Activated CD8-positive, alpha-beta memory T cell treated with anti-CD3 and anti-CD28 coated beads for 24 hours (primary cell): ENCODE measurements at regions not wholly inside any gene's neighbourhood (a gene's known extent, or its start where the extent isn't known, plus 50 kb on each side); places are given as distances from the start of the nearest gene placed in this dataset.

Source experiments
- DNase-seq: peaks from one replicate; pipeline ENCODE4 v3.0.0-alpha.2; 2020

GRCh38 chr1:4090976-4091660 lies 191.0 kb upstream of the C1orf174 start:
- DNase-seq: no peak

DNA sequence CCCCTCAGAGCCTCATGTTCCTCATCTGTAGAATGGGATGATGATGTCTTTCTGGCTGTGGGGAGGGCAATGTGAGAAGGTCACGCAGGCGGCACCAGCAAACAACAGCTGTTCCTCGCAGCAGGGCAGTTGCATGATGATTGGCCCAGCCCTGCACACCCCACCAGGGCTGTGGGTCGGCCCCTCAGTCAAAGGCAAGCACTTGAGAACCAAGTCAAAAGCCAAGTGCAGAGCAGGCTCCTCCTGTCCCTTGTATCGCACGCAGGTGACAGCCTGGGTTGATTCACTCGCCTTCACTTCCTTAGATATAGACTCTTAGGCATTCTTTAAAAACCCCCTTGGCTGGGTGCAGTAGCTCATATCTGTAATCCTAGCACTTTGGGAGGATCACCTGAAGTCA lies 191.9 kb upstream of the C1orf174 start:
- DNase-seq: no peak

DNA sequence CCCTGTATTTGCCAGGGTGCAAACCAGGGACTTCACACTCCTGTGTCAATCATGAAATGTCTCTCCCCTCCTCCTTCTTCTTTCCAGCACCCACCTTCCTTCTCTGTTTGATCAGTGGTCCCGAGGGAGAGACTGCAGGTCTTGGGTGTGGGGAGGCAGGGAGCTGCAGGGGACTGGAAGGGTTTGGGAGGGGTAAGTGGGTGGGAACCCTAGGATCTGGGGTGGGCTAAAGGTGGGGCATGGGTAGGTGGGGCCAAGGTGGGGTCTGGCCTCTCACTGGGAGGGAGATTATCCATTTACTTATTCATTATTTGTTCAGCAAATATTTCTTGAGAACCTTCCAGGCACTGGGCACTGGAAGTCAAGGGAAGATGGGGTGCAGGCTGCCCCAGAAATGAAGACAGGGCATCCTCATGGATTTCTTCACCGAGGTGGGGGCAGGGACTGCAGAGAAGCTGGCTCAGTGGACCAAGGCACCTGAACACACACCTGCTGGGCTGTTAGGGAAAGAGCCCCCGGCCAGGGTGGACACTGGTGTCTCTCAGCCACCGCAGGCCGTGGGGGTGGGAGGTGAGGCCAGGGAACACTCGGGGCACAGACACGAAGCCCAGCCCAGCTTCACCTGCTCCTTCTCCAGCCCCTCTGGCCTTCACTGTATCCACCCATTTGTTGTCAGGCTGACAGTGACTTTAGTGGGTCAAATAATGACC lies 193.9 kb upstream of the C1orf174 start:
- no peak for DNase-seq

- no peak for DNase-seq
These were observed 195.4 kb upstream of the C1orf174 start for GRCh38 chr1:4095433-4095971.

- no peak for DNase-seq
These were observed 201.5 kb upstream of the C1orf174 start for GRCh38 chr1:4101459-4102161.

- DNase-seq: no peak
These were observed 205.3 kb upstream of the C1orf174 start for GRCh38 chr1:4105300-4105880.

DNA sequence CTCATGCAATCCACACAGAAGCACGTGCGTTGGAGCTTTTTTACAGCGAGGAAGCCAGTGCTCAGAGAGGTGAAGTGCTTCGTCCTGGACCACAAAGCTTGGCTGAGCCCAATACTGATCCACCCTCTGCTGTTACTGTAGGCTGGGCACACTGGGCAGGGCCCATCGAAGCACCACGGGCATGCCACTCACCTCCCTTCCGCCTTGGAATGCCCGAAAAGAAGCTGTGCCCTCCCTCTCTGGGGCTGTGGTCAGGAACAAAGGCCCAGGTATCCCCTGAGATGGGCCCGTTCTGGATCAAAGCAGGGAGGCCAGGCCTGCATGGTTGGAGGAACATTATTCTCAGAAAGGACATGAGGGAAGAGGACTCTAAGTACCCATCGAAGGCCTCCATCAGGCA lies 206.7 kb upstream of the C1orf174 start:
- no peak for DNase-seq

- no peak for DNase-seq
These were observed 207.2 kb upstream of the C1orf174 start for GRCh38 chr1:4107291-4107690.

DNA sequence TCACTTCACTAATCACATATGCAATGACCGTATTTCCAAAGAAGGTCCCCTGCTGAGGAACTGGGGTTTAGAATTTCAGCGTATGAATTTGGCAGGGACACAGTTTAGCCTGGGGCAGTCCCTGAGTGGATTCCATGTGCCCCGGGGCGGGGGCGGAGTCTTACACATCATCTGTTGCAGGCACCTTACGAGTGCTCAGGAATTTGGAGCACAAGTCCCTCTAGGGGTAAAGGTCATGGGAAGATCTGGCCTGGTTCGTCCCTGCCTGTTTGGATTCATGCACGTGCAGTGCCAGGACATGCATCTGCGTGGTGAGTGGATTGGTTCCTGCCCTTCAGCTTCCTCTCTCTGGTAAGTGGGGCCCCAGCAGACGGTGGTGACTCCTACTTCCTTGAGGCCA lies 208.3 kb upstream of the C1orf174 start:
- no peak for DNase-seq

DNA sequence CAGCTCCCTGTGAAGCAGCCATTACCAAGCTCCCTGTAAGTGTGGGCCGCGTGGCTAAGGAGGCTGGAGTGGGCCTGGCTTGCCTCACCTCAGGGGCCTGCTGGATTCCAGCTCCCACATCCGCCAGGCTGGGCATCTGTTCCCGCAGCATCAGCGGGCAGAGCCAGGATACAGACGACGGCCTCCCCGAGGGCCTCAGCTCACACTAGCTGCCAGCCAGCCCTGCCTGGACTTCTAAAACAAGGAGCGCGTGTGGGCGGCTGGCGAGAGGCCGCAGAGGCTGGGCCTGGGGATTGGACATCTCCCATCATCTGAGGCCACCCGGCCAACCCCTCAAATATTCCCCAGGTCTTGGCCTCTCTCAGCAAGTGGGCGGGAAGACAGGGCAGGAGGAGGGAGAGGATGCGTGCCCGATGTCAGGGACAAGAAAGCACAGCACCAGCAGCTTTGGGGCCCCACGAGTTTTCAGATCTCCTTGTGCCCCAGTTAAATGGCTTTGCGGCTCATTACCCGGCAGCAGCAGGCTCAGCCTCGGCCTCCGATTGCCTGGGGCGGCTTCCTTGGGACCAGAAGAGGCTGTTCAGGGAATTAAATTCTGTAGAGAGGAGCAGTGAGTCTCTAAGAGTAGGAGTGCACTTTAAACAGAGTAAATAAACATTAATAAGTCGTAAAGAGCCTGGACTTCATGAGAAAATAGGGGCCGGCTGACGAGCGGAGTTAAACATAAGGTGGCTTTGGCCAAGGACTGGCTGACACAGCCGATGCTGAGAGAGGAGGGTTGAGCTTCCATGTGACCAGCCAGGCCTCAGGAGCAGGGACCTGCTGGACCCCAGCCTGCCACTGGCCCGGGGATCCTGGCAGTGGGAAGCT lies 208.9 kb upstream of the C1orf174 start:
- DNase-seq: no peak

DNA sequence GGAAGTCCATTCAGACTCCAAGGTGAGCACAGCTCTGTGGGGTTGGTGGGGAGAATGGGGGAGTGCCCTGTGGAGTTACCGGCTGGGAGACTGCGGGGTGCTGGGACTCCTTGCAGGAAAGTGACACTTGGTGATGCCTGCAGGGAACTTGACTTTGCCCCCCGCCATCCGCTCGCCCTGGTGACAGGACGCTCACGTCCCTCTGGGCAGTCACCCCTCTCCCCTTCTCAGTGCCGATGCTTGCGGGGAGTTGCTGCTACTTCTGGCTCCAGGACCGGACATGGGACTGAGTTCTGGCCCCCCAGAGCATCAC lies 209.5 kb upstream of the C1orf174 start:
- DNase-seq: no peak

GRCh38 chr1:4110888-4111287 lies 210.8 kb upstream of the C1orf174 start:
- DNase-seq: no peak

DNA sequence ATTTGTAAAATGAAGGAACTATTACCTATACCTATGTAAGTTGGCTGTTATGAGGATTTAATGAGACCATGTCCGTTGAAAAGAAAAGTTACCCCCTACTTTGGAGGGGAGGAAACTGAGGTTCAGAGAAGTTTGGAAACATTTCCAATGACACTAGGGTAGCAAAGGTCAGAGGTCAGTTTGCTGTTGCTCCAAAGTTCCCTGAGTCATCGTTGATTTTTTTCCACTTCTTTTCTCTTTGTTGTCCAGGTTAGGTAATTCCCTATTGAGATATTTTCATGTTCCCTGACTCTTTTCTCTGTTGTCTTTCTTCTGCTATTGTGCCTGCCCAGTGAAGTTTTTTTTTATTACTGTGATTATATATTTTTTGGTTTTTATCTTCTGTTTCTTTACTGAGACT lies 213.8 kb upstream of the C1orf174 start:
- DNase-seq: no peak

- no peak for DNase-seq
These were observed 215.3 kb upstream of the C1orf174 start for GRCh38 chr1:4115191-4115900.

DNA sequence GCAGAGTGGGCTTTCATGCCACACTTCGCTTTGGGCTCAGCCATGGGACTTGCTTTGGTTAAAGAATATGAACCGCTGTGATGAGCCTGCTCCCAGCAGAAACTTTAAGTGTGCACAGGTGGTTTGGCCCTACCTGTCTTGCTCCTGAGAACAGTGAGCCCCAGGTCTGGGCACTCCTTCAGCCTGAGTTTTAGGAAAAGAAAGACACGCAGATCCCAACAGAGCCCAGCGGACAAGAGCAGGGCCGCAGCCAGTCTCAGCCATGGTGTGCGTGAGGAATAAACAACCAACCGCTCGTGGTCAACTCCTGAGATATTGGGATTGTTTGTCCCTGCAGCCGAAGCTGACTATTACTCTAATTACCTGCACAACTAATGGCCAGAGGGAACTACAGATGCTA lies 217.1 kb upstream of the C1orf174 start:
- no peak for DNase-seq

DNA sequence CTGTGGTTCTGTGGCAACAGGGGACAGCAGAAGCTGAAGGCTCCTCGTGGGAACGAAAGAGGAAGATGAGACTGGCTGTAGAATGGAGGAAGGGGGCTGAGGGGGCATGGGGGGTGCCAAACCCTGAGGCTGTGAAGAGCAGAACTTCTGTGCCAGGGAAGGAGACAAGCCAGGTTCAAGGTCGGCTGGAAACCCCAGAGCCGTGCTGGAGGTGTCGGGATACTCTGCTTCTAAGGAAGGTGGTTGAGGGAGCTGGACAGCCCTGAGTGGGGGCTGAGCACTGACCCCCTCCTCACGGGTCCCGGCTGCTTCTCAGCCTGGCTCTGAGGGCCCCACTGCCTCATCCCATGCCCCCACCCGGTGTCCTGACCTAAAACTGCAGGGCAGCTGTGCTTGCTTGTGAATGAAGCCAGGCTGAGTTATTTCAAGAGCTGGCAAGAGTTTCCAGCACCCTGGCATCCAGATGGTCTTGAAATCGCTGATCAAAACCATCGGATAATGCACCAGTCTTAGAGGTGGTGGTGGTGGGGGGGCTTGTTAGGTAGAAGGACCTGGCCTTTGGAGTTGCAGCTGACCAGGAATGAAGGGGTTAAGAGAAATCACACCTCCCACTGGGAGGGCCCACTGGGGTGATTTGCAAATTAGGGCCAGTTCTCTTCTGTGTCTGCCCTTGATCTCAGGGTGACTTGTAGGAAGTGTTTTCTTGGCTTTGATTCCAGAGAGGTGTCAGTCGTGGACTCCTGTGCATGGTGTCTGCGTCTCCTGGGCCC lies 218.9 kb upstream of the C1orf174 start:
- DNase-seq: no peak

DNA sequence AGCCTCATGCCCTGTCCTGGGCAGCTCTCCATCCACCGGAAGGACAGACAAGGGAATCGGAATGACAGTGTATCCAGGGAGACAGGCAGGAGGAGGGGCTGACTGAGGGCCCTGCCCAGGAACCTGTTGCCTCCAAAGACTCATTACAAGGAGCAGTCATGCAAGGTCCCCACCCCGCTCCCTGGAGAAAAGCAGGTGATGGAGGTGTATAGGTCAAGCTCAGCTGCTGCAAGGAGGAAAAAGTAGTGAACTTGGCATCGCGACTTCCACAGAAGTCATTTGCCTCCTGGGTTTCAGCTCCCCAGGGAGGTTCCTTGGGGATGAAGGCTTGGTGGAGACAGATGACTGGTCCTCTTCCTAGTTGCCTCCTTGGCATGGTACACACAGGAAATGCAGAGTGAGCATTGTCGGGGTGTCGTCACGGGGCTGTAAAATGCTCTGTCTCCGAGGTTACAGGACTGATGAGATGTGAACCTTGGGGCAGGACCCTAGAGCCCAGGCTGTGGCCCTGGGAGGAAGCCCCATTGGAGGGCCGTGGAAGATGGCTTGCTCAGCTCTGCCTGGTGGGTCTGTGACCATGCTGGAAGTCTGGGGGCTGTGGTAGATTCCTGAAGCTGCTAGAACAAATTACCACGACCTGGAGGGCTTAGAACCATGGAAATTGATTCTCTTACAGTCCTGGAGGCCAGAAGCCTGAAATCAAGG lies 219.6 kb upstream of the C1orf174 start:
- no peak for DNase-seq

- no peak for DNase-seq
These were observed 220.7 kb upstream of the C1orf174 start for GRCh38 chr1:4120557-4121292.

DNA sequence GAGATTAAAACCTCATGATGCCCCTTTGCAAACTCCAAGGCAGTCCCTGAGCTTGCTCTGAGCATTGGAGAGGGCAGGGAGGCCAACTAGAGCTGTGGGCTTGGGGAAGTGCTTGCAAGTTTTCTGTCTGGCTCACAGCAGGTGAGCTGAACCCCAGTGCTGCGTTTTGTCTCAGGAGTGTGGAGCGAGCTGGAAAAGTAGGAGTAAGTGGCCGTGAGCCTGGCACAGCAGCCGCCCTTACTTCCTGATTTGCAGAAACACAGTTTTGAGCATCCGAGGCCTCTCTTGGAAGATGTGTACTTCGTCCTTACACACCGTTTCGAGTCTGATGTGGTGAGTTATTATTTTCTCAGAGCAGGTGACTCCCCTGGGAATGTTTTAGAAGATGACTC lies 221.2 kb upstream of the C1orf174 start:
- DNase-seq: no peak
